A549 (cell line): ENCODE measurements at regions not wholly inside any gene's neighbourhood (a gene's known extent, or its start where the extent isn't known, plus 50 kb on each side); places are given as distances from the start of the nearest gene placed in this dataset.

Experiments
- EHMT2 ChIP-seq: fragments of 200-600 bp; sonication (generic); IDR thresholded peaks from 2 replicates; pipeline ENCODE4 v1.6.1; 2016; ENCODE audit warnings: antibody characterized with exemption, low read depth, mild to moderate bottlenecking, moderate library complexity
- POLR2A ChIP-seq: IDR thresholded peaks from 2 replicates; pipeline ENCODE4 v1.6.1; 2012; ENCODE audit warnings: mild to moderate bottlenecking, low read length

- TF ChIP-seq EHMT2: no peak
- TF ChIP-seq POLR2A: no peak
These were observed 93.9 kb downstream of the YIPF5 start for GRCh38 chr5:144076521-144077083.
